ENCODE measurements at regions not wholly inside any gene's neighbourhood (a gene's known extent, or its start where the extent isn't known, plus 50 kb on each side); places are given as distances from the start of the nearest gene placed in this dataset.

DNA sequence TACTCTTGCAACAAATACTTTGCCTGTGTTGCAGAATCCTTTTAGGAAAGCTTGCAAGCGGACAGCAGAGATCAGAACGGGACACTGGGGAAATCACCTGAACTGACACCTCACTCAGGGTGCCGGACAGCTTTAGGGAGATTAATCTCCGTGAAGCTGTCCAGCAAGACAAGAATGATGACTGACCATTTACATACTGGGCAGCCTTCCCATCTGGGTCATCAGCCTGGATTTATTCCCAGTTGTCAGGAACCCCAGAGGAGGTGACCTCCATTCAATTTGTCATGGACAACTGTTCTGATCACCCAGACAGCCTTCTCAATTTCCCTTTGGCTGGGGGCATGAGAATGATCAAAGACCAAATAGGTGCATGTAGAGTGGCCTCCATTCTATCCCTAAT lies 93.0 kb upstream of the EGFL6 start:
- Mint-ChIP-seq H3K9me3 (peaks cover 42% of the 10 kb centered on the region), H3K27me3 (ENCODE audit: low read depth) (no peaks in the 10 kb centered on the region), H3K36me3 (no peaks in the 10 kb centered on the region), H3K4me1 (peaks cover 2% of the 10 kb centered on the region), H3K4me3 (no peak overlapping the region), H3K27ac (no peak overlapping the region)
- TF ChIP-seq, protein P1, sequence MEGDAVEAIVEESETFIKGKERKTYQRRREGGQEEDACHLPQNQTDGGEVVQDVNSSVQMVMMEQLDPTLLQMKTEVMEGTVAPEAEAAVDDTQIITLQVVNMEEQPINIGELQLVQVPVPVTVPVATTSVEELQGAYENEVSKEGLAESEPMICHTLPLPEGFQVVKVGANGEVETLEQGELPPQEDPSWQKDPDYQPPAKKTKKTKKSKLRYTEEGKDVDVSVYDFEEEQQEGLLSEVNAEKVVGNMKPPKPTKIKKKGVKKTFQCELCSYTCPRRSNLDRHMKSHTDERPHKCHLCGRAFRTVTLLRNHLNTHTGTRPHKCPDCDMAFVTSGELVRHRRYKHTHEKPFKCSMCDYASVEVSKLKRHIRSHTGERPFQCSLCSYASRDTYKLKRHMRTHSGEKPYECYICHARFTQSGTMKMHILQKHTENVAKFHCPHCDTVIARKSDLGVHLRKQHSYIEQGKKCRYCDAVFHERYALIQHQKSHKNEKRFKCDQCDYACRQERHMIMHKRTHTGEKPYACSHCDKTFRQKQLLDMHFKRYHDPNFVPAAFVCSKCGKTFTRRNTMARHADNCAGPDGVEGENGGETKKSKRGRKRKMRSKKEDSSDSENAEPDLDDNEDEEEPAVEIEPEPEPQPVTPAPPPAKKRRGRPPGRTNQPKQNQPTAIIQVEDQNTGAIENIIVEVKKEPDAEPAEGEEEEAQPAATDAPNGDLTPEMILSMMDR (IDR thresholded peaks at IDR 0.05; ENCODE audit: unreplicated experiment), result no peak
- DNase-seq (ENCODE audit: low spot score in 2 of 2, unreplicated experiment in 2 of 2), result no peak

DNA sequence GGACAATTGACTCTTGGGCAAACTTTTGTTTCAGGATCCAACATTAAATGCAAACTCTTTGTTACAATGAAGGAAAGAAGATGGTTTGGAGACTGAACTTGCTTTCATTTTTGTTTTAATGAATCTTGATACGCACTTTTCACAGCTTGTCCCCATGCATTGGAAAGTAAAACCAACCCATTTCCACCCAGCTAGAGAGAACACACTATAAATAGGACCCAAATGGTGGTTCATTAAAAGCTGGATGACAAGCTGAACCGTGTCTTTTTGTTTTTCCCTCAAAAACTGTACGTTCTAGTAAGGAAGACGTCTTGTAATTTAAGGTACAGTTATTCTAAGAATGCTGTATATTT lies 95.3 kb upstream of the EGFL6 start:
- H3K4me3 Mint-ChIP-seq, result no peak overlapping the region
- no peak for DNase-seq (ENCODE audit: low spot score in 2 of 2, unreplicated experiment in 2 of 2)
- H3K4me1 Mint-ChIP-seq, result peaks cover 2% of the 10 kb centered on the region
- no peak overlapping the region for H3K27ac Mint-ChIP-seq
- peaks cover 29% of the 10 kb centered on the region for H3K9me3 Mint-ChIP-seq
- H3K27me3 Mint-ChIP-seq (ENCODE audit: low read depth), result no peaks in the 10 kb centered on the region
- no peaks in the 10 kb centered on the region for H3K36me3 Mint-ChIP-seq
- TF ChIP-seq, protein P1 (IDR thresholded peaks at IDR 0.05; ENCODE audit: unreplicated experiment), result no peak

DNA sequence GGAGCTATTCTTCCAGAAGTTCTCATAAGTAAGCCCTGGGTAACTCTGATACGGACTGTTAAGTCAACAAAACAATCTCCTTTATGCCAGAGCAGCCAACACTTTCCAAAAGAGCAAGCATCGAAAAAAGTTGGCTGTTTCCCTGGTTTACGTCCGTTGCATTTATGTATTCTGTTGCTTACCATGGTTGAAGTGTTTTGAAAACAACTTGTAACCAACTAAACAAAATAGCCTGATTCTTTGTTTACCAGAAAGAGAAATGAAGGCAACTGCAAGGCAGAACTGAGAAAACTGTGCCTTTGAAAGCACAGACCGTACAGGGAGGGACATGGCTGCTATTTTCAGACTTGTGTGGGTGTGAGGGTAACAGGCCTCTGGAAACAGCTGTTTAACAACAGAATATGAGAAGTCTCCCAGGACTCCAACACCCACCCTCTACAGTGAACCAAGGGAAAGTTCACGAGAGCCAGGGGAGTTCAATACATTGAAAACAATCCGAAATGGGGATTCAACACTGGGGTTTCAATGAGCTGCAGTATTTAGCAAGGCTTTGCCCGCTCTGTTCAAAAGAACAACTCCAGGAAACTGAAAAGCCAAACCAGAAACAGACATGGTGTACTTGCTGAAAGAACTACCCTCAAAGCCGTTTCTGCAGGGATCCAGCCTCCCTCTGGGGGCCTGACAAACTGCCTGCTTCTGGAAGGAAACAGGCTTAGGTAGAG lies 95.8 kb upstream of the EGFL6 start:
- Mint-ChIP-seq H3K27ac (no peak overlapping the region), H3K4me1 (peaks cover 2% of the 10 kb centered on the region), H3K36me3 (no peaks in the 10 kb centered on the region), H3K9me3 (peaks cover 29% of the 10 kb centered on the region), H3K27me3 (ENCODE audit: low read depth) (no peaks in the 10 kb centered on the region), H3K4me3 (no peak overlapping the region)
- TF ChIP-seq, protein P1 (IDR thresholded peaks at IDR 0.05; ENCODE audit: unreplicated experiment), result no peak
- no peak for DNase-seq (ENCODE audit: low spot score in 2 of 2, unreplicated experiment in 2 of 2)

DNA sequence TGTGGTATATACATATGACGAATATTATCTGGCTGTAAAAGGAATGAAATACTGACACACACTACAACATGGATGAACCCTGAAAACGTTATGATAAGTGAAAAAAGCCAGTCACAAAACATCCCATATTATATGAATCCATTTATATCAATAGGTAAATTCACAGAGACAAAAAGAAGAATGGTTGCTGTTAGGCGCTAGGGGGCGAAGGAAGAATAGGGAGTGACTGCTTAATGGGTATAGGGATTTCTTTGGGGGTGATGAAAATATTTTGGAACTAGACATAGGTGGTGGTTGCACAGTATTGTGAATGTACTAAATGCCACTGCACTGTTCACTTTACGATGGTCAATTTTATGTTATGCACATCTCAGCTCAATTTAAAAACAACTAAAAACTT lies 96.4 kb upstream of the EGFL6 start:
- H3K36me3 Mint-ChIP-seq, result no peaks in the 10 kb centered on the region
- TF ChIP-seq, protein P1 (IDR thresholded peaks at IDR 0.05; ENCODE audit: unreplicated experiment), result no peak
- peaks cover 25% of the 10 kb centered on the region for H3K9me3 Mint-ChIP-seq
- H3K4me1 Mint-ChIP-seq, result peaks cover 2% of the 10 kb centered on the region
- H3K27me3 Mint-ChIP-seq (ENCODE audit: low read depth), result no peaks in the 10 kb centered on the region
- H3K4me3 Mint-ChIP-seq, result no peak overlapping the region
- no peak overlapping the region for H3K27ac Mint-ChIP-seq
- DNase-seq (ENCODE audit: low spot score in 2 of 2, unreplicated experiment in 2 of 2), result no peak

DNA sequence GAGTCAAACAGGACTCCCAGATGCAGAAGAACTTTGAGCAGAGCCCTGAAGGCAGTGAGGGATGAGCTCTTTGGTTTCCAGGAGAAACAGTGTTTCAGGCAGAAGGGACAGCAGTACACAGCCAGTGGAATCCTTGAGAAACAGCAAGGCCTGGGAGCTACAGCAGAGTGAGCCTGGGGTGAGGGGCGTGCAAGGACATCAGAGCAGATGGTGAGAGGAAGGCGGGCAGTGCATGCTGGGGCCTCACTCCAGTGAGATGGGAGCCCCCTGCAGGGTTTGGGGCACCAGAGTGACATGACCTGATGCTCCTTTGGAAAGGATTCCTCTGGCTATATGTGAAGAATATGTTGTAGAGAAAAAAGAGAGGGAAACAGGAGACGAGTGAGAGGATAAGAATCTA lies 98.1 kb upstream of the EGFL6 start:
- no peaks in the 10 kb centered on the region for H3K36me3 Mint-ChIP-seq
- peaks cover 10% of the 10 kb centered on the region for H3K4me1 Mint-ChIP-seq
- H3K27me3 Mint-ChIP-seq (ENCODE audit: low read depth), result no peaks in the 10 kb centered on the region
- H3K4me3 Mint-ChIP-seq, result no peak overlapping the region
- no peak overlapping the region for H3K27ac Mint-ChIP-seq
- peaks cover 20% of the 10 kb centered on the region for H3K9me3 Mint-ChIP-seq
- DNase-seq (ENCODE audit: low spot score in 2 of 2, unreplicated experiment in 2 of 2), result no peak
- TF ChIP-seq, protein P1 (IDR thresholded peaks at IDR 0.05; ENCODE audit: unreplicated experiment), result no peak

DNA sequence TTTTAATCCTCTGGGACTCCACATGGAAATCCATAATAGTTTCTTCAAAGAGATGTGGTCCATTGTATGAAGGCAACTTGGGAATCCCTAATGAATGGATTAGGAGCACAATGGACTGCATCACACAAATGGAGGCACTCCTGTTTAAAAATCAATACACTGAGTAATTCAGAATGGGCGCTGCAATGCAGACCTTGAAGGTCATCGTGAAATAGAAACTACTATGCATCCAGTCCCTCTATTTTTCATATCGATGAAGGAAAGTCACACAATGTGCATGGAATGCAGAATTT lies 98.8 kb upstream of the EGFL6 start:
- Mint-ChIP-seq H3K4me3 (no peak overlapping the region), H3K36me3 (no peaks in the 10 kb centered on the region), H3K9me3 (peaks cover 17% of the 10 kb centered on the region), H3K27ac (no peak overlapping the region), H3K4me1 (peaks cover 14% of the 10 kb centered on the region), H3K27me3 (ENCODE audit: low read depth) (no peaks in the 10 kb centered on the region)
- DNase-seq (ENCODE audit: low spot score in 2 of 2, unreplicated experiment in 2 of 2), result no peak
- TF ChIP-seq, protein P1 (IDR thresholded peaks at IDR 0.05; ENCODE audit: unreplicated experiment), result no peak
